SK-N-SH (cell line): ENCODE measurements at regions not wholly inside any gene's neighbourhood (a gene's known extent, or its start where the extent isn't known, plus 50 kb on each side); places are given as distances from the start of the nearest gene placed in this dataset.

ENCODE experiments used
- CTCF ChIA-PET: fragments of 300-600, 350-600 bp; formaldehyde crosslinking; extraction: SDS; loops from one replicate; lab custom pipeline; 2021; lab: Yijun Ruan, JAX
- POLR2A ChIA-PET: fragments of 350-600 bp; sonication (Branson Sonifier 250); formaldehyde crosslinking; extraction: SDS; loops from one replicate; lab custom pipeline; 2020; ENCODE audit warnings: antibody characterized with exemption, inconsistent platforms; lab: Yijun Ruan, JAX
- DNase-seq: peaks from one replicate; pipeline ENCODE4 v3.0.0; 2012
- H2AFZ ChIP-seq: fragments of 200-600 bp; sonication (generic); 2 replicates; pipeline ENCODE4 v1.8.1; 2016; ENCODE audit warnings: antibody characterized with exemption, mild to moderate bottlenecking, low read depth
- H3F3A ChIP-seq: fragments of 200-600 bp; sonication (generic); replicated peaks from 2 replicates; pipeline ENCODE3; 2016; ENCODE audit warnings: antibody characterized with exemption, mild to moderate bottlenecking; ENCODE audit not compliant: insufficient read depth
- H3K27ac ChIP-seq, 2 experiments: fragments of 200-500 bp in 1 of 2; fragments of 200-600 bp in 1 of 2; sonication (Bioruptor generic) in 1 of 2; sonication (generic), shearing (Covaris generic) in 1 of 2; 2 replicates each; pipeline versions ENCODE4 v1.5.1 to v1.6.1; 2014 to 2016; ENCODE audit warnings: low read depth in 2 of 2, inconsistent platforms in 1 of 2, low read length in 1 of 2, mild to moderate bottlenecking in 1 of 2, mixed read lengths in 1 of 2
- H3K27me3 ChIP-seq: fragments of 200-600 bp; sonication (generic), shearing (Covaris generic); 2 replicates; pipeline ENCODE4 v1.6.1; 2016; ENCODE audit warnings: mixed run types; ENCODE audit not compliant: insufficient read depth
- H3K36me3 ChIP-seq, 2 experiments: fragments of 200-500 bp in 1 of 2; fragments of 200-600 bp in 1 of 2; sonication (Bioruptor generic) in 1 of 2; sonication (generic) in 1 of 2; replicated peaks in 1 of 2; 2 replicates each; pipeline versions ENCODE3 to v1.5.1; 2014 to 2016; ENCODE audit warnings: low read length in 1 of 2, mild to moderate bottlenecking in 1 of 2; ENCODE audit not compliant: insufficient read depth in 2 of 2, control insufficient read depth in 1 of 2
- H3K4me1 ChIP-seq, 2 experiments: fragments of 200-500 bp in 1 of 2; fragments of 200-600 bp in 1 of 2; sonication (Bioruptor generic) in 1 of 2; sonication (generic), shearing (Covaris generic) in 1 of 2; 2 replicates each; pipeline versions ENCODE4 v1.5.1 to v1.6.1; 2014 to 2016; ENCODE audit warnings: low read depth in 1 of 2, low read length in 1 of 2, mixed run types in 1 of 2; ENCODE audit not compliant: insufficient read depth in 2 of 2, control insufficient read depth in 1 of 2
- H3K4me2 ChIP-seq: fragments of 200-600 bp; sonication (generic), shearing (Covaris generic); 2 replicates; pipeline ENCODE4 v1.6.1; 2017; ENCODE audit warnings: mixed run types
- H3K4me3 ChIP-seq, 2 experiments: fragments of 200-500 bp in 1 of 2; fragments of 200-600 bp in 1 of 2; sonication (Bioruptor generic) in 1 of 2; sonication (generic), shearing (Covaris generic) in 1 of 2; 2 replicates each; pipeline versions ENCODE4 v1.5.1 to v1.8.1; 2014 to 2016; ENCODE audit warnings: low read depth in 2 of 2, inconsistent platforms in 1 of 2, low read length in 1 of 2, mild to moderate bottlenecking in 1 of 2, mixed read lengths in 1 of 2, moderate library complexity in 1 of 2
- H3K79me2 ChIP-seq: fragments of 200-600 bp; sonication (generic); 2 replicates; pipeline ENCODE4 v1.8.1; 2017; ENCODE audit warnings: mild to moderate bottlenecking; ENCODE audit not compliant: insufficient read depth
- H3K9ac ChIP-seq: fragments of 200-600 bp; sonication (generic); 2 replicates; pipeline ENCODE4 v1.6.1; 2017; ENCODE audit warnings: mixed run types
- H3K9me2 ChIP-seq: fragments of 200-600 bp; sonication (generic); 2 replicates; pipeline ENCODE4 v1.6.1; 2017; ENCODE audit warnings: mixed run types
- H3K9me3 ChIP-seq: fragments of 200-600 bp; sonication (generic); 2 replicates; pipeline ENCODE4 v1.6.1; 2017; ENCODE audit warnings: mixed run types, mild to moderate bottlenecking, moderate library complexity
- H4K20me1 ChIP-seq: fragments of 200-600 bp; sonication (generic); 2 replicates; pipeline ENCODE4 v1.6.1; 2017; ENCODE audit warnings: mild to moderate bottlenecking, mixed run types; ENCODE audit not compliant: insufficient read depth
- EP300 ChIP-seq, 2 experiments: IDR thresholded peaks; 2 replicates each; pipeline versions ENCODE4 v1.4.0 to v1.6.1; 2012; ENCODE audit warnings: borderline replicate concordance in 1 of 2, low read depth in 1 of 2, low read length in 1 of 2
- FOSL2 ChIP-seq: IDR thresholded peaks from 2 replicates; pipeline ENCODE4 v1.4.0; 2012; ENCODE audit warnings: low read depth, mild to moderate bottlenecking, moderate library complexity, borderline replicate concordance
- FOXJ3 ChIP-seq: sonication (generic); formaldehyde crosslinking; IDR thresholded peaks from 2 replicates; pipeline ENCODE4 v1.5.1; 2020; ENCODE audit warnings: mild to moderate bottlenecking, missing genetic modification reagents
- FOXM1 ChIP-seq: IDR thresholded peaks from 2 replicates; pipeline ENCODE4 v1.4.0; 2012; ENCODE audit warnings: low read depth, mild to moderate bottlenecking
- GATA2 ChIP-seq: sonication (generic); formaldehyde crosslinking; IDR thresholded peaks from 2 replicates; pipeline ENCODE4 v1.5.0; 2020; ENCODE audit warnings: mild to moderate bottlenecking, missing genetic modification reagents
- JUND ChIP-seq: IDR thresholded peaks from 2 replicates; pipeline ENCODE4 v1.4.0; 2012
- MEF2A ChIP-seq: IDR thresholded peaks from 2 replicates; pipeline ENCODE4 v1.4.0; 2012; ENCODE audit warnings: low read depth, borderline replicate concordance
- MXI1 ChIP-seq: IDR thresholded peaks from 2 replicates; pipeline ENCODE4 v1.6.1; 2012; ENCODE audit warnings: mild to moderate bottlenecking, low read depth, low read length, improper control_type of control experiment
- NFIC ChIP-seq: IDR thresholded peaks from 2 replicates; pipeline ENCODE4 v1.4.0; 2012; ENCODE audit warnings: borderline replicate concordance
- PBX3 ChIP-seq: IDR thresholded peaks from 2 replicates; pipeline ENCODE4; 2012
- POLR2AphosphoS5 ChIP-seq: IDR thresholded peaks from 2 replicates; pipeline ENCODE4 v1.6.1; 2012; ENCODE audit warnings: low read depth, low read length
- RAD21 ChIP-seq: IDR thresholded peaks from 2 replicates; pipeline ENCODE4 v1.6.1; 2012; ENCODE audit warnings: mild to moderate bottlenecking, low read length
- RCOR1 ChIP-seq: fragments of 150-350 bp; IDR thresholded peaks from 2 replicates; pipeline ENCODE4 v1.6.1; 2017; ENCODE audit warnings: antibody characterized with exemption, low read length
- RFX5 ChIP-seq: IDR thresholded peaks from 2 replicates; pipeline ENCODE4 v1.6.1; 2012; ENCODE audit warnings: mild to moderate bottlenecking, improper control_type of control experiment, low read length
- RXRA ChIP-seq: IDR thresholded peaks from 2 replicates; pipeline ENCODE4 v1.4.0; 2012; ENCODE audit warnings: low read depth, mild to moderate bottlenecking, borderline replicate concordance
- TAF1 ChIP-seq: IDR thresholded peaks from 2 replicates; pipeline ENCODE4 v1.6.1; 2012; ENCODE audit warnings: low read depth, mild to moderate bottlenecking, low read length, moderate library complexity, borderline replicate concordance
- TCF12 ChIP-seq: IDR thresholded peaks from 2 replicates; pipeline ENCODE4 v1.4.0; 2012
- TEAD4 ChIP-seq: IDR thresholded peaks from 2 replicates; pipeline ENCODE4 v1.4.0; 2012; ENCODE audit warnings: mild to moderate bottlenecking, borderline replicate concordance; ENCODE audit not compliant: insufficient read depth
- USF1 ChIP-seq: IDR thresholded peaks from 2 replicates; pipeline ENCODE4 v1.4.0; 2012; ENCODE audit warnings: low read depth, borderline replicate concordance
- YY1 ChIP-seq: IDR thresholded peaks from 2 replicates; pipeline ENCODE4 v1.4.0; 2012; ENCODE audit warnings: low read depth, mild to moderate bottlenecking
- WGBS: methylation state at CpG from one replicate; pipeline ENCODE4 v1.1.6; 2017; ENCODE audit warnings: low lambda C conversion rate; 5-methylcytosine and 5-hydroxymethylcytosine counted together
- TF ChIP-seq, protein P1 (sequence below): fragments of 200-600 bp; sonication (generic); IDR thresholded peaks from 2 replicates; pipeline ENCODE4 v1.6.1; 2017; ENCODE audit warnings: antibody characterized with exemption, mild to moderate bottlenecking, moderate library complexity
- TF ChIP-seq, protein P2 (sequence below): IDR thresholded peaks from 2 replicates; pipeline ENCODE4 v1.4.0; 2012; ENCODE audit warnings: low read depth, borderline replicate concordance
- TF ChIP-seq, protein P3 (sequence below): IDR thresholded peaks from 2 replicates; pipeline ENCODE4 v1.4.0; 2012; ENCODE audit warnings: low read depth

DNA sequence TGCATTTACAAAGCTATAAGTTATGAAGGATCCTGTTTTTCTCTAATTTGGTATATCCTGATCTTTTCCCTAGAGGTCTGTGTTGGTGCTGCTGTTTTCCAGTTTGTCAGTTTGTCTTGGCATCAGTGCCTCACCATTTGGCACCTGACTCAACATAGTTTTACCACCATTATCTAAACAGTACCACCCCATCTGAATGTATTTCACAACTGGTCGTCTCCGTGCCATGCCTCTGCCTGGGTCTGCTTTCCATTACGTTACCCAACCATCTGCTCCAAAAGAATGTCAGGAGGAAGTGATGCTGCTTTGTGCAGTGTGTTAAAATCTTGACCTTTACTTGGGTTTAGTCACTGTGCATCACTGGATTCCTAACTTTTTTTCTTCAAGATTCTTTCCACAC is 129.3 kb upstream of the RASSF8 start:
- H3K9me2 ChIP-seq: no peaks in the 10 kb centered on the region
- 0% methylated on average over 3 of the region's 3 CpGs for WGBS
- no peak for DNase-seq
- H3K27me3 ChIP-seq: no peaks in the 10 kb centered on the region
- POLR2A ChIA-PET: no interaction called here
- CTCF ChIA-PET: no interaction called here
- TF ChIP-seq, protein P1, sequence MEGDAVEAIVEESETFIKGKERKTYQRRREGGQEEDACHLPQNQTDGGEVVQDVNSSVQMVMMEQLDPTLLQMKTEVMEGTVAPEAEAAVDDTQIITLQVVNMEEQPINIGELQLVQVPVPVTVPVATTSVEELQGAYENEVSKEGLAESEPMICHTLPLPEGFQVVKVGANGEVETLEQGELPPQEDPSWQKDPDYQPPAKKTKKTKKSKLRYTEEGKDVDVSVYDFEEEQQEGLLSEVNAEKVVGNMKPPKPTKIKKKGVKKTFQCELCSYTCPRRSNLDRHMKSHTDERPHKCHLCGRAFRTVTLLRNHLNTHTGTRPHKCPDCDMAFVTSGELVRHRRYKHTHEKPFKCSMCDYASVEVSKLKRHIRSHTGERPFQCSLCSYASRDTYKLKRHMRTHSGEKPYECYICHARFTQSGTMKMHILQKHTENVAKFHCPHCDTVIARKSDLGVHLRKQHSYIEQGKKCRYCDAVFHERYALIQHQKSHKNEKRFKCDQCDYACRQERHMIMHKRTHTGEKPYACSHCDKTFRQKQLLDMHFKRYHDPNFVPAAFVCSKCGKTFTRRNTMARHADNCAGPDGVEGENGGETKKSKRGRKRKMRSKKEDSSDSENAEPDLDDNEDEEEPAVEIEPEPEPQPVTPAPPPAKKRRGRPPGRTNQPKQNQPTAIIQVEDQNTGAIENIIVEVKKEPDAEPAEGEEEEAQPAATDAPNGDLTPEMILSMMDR: 0 out of 2 replicates have a peak, but pooled peaks have one; percentile 17
- TF ChIP-seq TAF1 (no peak), FOXJ3 (CRISPR knock-in tag) (no peak), YY1 (no peak), MEF2A (no peak; the same call in 1 of the 2 replicates), NFIC (peak; percentile 89), TEAD4 (peak; percentile 68; the same call in 1 of the 2 replicates), FOSL2 (peak; percentile 64; the same call in 1 of the 2 replicates), USF1 (0 out of 2 replicates have a peak, but pooled peaks have one; percentile 9), PBX3 (peak; percentile 76), MXI1 (no peak), TCF12 (peak; percentile 100), EP300 (IDR thresholded peaks at IDR 0.05; ENCODE audit: borderline replicate concordance in 1 of 2, low read depth in 1 of 2, low read length in 1 of 2) (peak in 1 of 2 experiments; percentile 83; a peak in 2 of 4 replicates), POLR2AphosphoS5 (peak; percentile 70; the same call in 1 of the 2 replicates), RCOR1 (no peak), GATA2 (no peak), RAD21 (no peak), FOXM1 (peak; percentile 41; the same call in 1 of the 2 replicates), RXRA (peak; percentile 90; the same call in 1 of the 2 replicates), JUND (peak; percentile 69), RFX5 (no peak)
- TF ChIP-seq, protein P2, sequence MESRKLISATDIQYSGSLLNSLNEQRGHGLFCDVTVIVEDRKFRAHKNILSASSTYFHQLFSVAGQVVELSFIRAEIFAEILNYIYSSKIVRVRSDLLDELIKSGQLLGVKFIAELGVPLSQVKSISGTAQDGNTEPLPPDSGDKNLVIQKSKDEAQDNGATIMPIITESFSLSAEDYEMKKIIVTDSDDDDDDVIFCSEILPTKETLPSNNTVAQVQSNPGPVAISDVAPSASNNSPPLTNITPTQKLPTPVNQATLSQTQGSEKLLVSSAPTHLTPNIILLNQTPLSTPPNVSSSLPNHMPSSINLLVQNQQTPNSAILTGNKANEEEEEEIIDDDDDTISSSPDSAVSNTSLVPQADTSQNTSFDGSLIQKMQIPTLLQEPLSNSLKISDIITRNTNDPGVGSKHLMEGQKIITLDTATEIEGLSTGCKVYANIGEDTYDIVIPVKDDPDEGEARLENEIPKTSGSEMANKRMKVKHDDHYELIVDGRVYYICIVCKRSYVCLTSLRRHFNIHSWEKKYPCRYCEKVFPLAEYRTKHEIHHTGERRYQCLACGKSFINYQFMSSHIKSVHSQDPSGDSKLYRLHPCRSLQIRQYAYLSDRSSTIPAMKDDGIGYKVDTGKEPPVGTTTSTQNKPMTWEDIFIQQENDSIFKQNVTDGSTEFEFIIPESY: 0 out of 2 replicates have a peak, but pooled peaks have one; percentile 23
- TF ChIP-seq, protein P3, sequence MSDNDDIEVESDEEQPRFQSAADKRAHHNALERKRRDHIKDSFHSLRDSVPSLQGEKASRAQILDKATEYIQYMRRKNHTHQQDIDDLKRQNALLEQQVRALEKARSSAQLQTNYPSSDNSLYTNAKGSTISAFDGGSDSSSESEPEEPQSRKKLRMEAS: peak; percentile 86
- peaks cover 5% of the 10 kb centered on the region for H3F3A ChIP-seq
- H2AFZ ChIP-seq: peak overlapping the region; percentile 20; the same call in 1 of the 2 replicates
- no peaks in the 10 kb centered on the region for H3K79me2 ChIP-seq
- H3K4me3 ChIP-seq: no peak overlapping the region
- H3K9me3 ChIP-seq: no peaks in the 10 kb centered on the region
- no peaks in the 10 kb centered on the region for H4K20me1 ChIP-seq
- peaks cover 7 to 8% of the 10 kb centered on the region in 2 experiments; a peak in 3 of 4 replicates for H3K4me1 ChIP-seq
- H3K27ac ChIP-seq: peak overlapping the region; percentile 48 to 79; a peak in 3 of 4 replicates
- H3K9ac ChIP-seq: no peak overlapping the region
- H3K36me3 ChIP-seq: no peaks in the 10 kb centered on the region
- H3K4me2 ChIP-seq: peak overlapping the region; percentile 8; the same call in 1 of the 2 replicates
